ENCODE measurements at regions not wholly inside any gene's neighbourhood (a gene's known extent, or its start where the extent isn't known, plus 50 kb on each side); places are given as distances from the start of the nearest gene placed in this dataset.

GRCh38 chr13:111394211-111394922, 73.9 kb downstream of the TEX29 start:
- no peaks in the 10 kb centered on the region for H3K4me1 ChIP-seq
- no peaks in the 10 kb centered on the region for H3K36me3 ChIP-seq (ENCODE audit: low read depth, missing control alignments)
- intact Hi-C loops (cut with DNase I; ENCODE audit: low total_unique reads): no loop called here
- no peak overlapping the region for H3K4me3 ChIP-seq
- no peaks in the 10 kb centered on the region for H3K9me3 ChIP-seq
- no peak for DNase-seq
- H3K27me3 ChIP-seq: no peaks in the 10 kb centered on the region
- 88% methylated on average over 14 of the region's 14 CpGs for WGBS, 2 donors
- TF ChIP-seq CTCF (IDR thresholded peaks at IDR 0.05): no peak
- no peak for TF ChIP-seq POLR2A (IDR thresholded peaks at IDR 0.05)
- no peak overlapping the region for H3K27ac ChIP-seq

GRCh38 chr13:111395511-111396393, 75.3 kb downstream of the TEX29 start:
- H3K27ac ChIP-seq: no peak overlapping the region
- no peaks in the 10 kb centered on the region for H3K27me3 ChIP-seq
- H3K36me3 ChIP-seq (ENCODE audit: low read depth, missing control alignments): no peaks in the 10 kb centered on the region
- no peak for DNase-seq
- H3K4me1 ChIP-seq: no peaks in the 10 kb centered on the region
- WGBS, 2 donors: 95 to 97% methylated on average over 9 of the region's 9 CpGs
- H3K4me3 ChIP-seq: no peak overlapping the region
- intact Hi-C loops (cut with DNase I; ENCODE audit: low total_unique reads): no loop called here
- H3K9me3 ChIP-seq: no peaks in the 10 kb centered on the region
- TF ChIP-seq CTCF (IDR thresholded peaks at IDR 0.05) (no peak), POLR2A (IDR thresholded peaks at IDR 0.05) (no peak)

- WGBS, 2 donors: 86 to 90% methylated on average over 12 of the region's 12 CpGs
- no peak for DNase-seq
- H3K36me3 ChIP-seq (ENCODE audit: low read depth, missing control alignments): no peaks in the 10 kb centered on the region
- H3K9me3 ChIP-seq: no peaks in the 10 kb centered on the region
- intact Hi-C loops (cut with DNase I; ENCODE audit: low total_unique reads): no loop called here
- no peaks in the 10 kb centered on the region for H3K27me3 ChIP-seq
- no peak overlapping the region for H3K4me3 ChIP-seq
- TF ChIP-seq CTCF (IDR thresholded peaks at IDR 0.05) (no peak), POLR2A (IDR thresholded peaks at IDR 0.05) (no peak)
- no peaks in the 10 kb centered on the region for H3K4me1 ChIP-seq
- no peak overlapping the region for H3K27ac ChIP-seq
These were observed 76.0 kb downstream of the TEX29 start for GRCh38 chr13:111396457-111396856.

- Histone ChIP-seq H3K4me3 (no peak overlapping the region), H3K27me3 (no peaks in the 10 kb centered on the region), H3K4me1 (no peaks in the 10 kb centered on the region), H3K36me3 (ENCODE audit: low read depth, missing control alignments) (no peaks in the 10 kb centered on the region), H3K9me3 (no peaks in the 10 kb centered on the region), H3K27ac (no peak overlapping the region)
- 86 to 88% methylated on average over 25 of the region's 25 CpGs for WGBS, 2 donors
- no peak for DNase-seq
- intact Hi-C loops (cut with DNase I; ENCODE audit: low total_unique reads): no loop called here
- TF ChIP-seq POLR2A (IDR thresholded peaks at IDR 0.05) (no peak), CTCF (IDR thresholded peaks at IDR 0.05) (no peak)
These were observed 76.9 kb downstream of the TEX29 start for GRCh38 chr13:111397202-111397880.

All from testis (tissue), 2 donors.